ENCODE measurements at regions not wholly inside any gene's neighbourhood (a gene's known extent, or its start where the extent isn't known, plus 50 kb on each side); places are given as distances from the start of the nearest gene placed in this dataset.

- no peak for TF ChIP-seq CTCF (IDR thresholded peaks at IDR 0.05)
- Histone ChIP-seq H3K27ac (no peak overlapping the region), H3K4me1 (no peaks in the 10 kb centered on the region), H3K4me3 (no peak overlapping the region), H3K27me3 (no peaks in the 10 kb centered on the region), H3K36me3 (no peaks in the 10 kb centered on the region), H3K9me3 (no peaks in the 10 kb centered on the region)
- ATAC-seq: no peak
- DNase-seq: no peak
- intact Hi-C loops (cut with DNase I): no loop called here
These were observed 166.5 kb upstream of the HAND2 start for GRCh38 chr4:173696551-173696950.

- H3K4me1 ChIP-seq: no peaks in the 10 kb centered on the region
- no peaks in the 10 kb centered on the region for H3K9me3 ChIP-seq
- no peak for ATAC-seq
- intact Hi-C loops (cut with DNase I): no loop called here
- TF ChIP-seq CTCF (IDR thresholded peaks at IDR 0.05): no peak
- no peak for DNase-seq
- no peak overlapping the region for H3K27ac ChIP-seq
- no peaks in the 10 kb centered on the region for H3K27me3 ChIP-seq
- H3K36me3 ChIP-seq: no peaks in the 10 kb centered on the region
- H3K4me3 ChIP-seq: no peak overlapping the region
These were observed 166.0 kb upstream of the HAND2 start for GRCh38 chr4:173696011-173696410.

- no peaks in the 10 kb centered on the region for H3K4me1 ChIP-seq
- intact Hi-C loops (cut with DNase I): no loop called here
- no peak overlapping the region for H3K4me3 ChIP-seq
- no peaks in the 10 kb centered on the region for H3K27me3 ChIP-seq
- no peak for DNase-seq
- ATAC-seq: no peak
- no peaks in the 10 kb centered on the region for H3K36me3 ChIP-seq
- H3K9me3 ChIP-seq: no peaks in the 10 kb centered on the region
- no peak for TF ChIP-seq CTCF (IDR thresholded peaks at IDR 0.05)
- H3K27ac ChIP-seq: no peak overlapping the region
These were observed 155.8 kb upstream of the HAND2 start for GRCh38 chr4:173685831-173686210.

GRCh38 chr4:173685165-173685830, 155.3 kb upstream of the HAND2 start:
- DNase-seq (no peak), ATAC-seq (no peak)
- H3K9me3 ChIP-seq: no peaks in the 10 kb centered on the region
- H3K4me1 ChIP-seq: no peaks in the 10 kb centered on the region
- no peak overlapping the region for H3K4me3 ChIP-seq
- intact Hi-C loops (cut with DNase I): no loop called here
- no peak overlapping the region for H3K27ac ChIP-seq
- H3K27me3 ChIP-seq: no peaks in the 10 kb centered on the region
- no peaks in the 10 kb centered on the region for H3K36me3 ChIP-seq
- TF ChIP-seq CTCF (IDR thresholded peaks at IDR 0.05): no peak

- Histone ChIP-seq H3K4me1 (no peaks in the 10 kb centered on the region), H3K36me3 (no peaks in the 10 kb centered on the region), H3K9me3 (no peaks in the 10 kb centered on the region), H3K4me3 (no peak overlapping the region), H3K27me3 (no peaks in the 10 kb centered on the region), H3K27ac (no peak overlapping the region)
- no peak for ATAC-seq
- intact Hi-C loops (cut with DNase I): no loop called here
- DNase-seq: no peak
- no peak for TF ChIP-seq CTCF (IDR thresholded peaks at IDR 0.05)
These were observed 154.2 kb upstream of the HAND2 start for GRCh38 chr4:173684223-173684622.
